GM23248 (cell line): ENCODE measurements at regions not wholly inside any gene's neighbourhood (a gene's known extent, or its start where the extent isn't known, plus 50 kb on each side); places are given as distances from the start of the nearest gene placed in this dataset.

Experiments used
- EZH2 ChIP-seq: fragments of 200-600 bp; sonication (generic); IDR thresholded peaks from 2 replicates; pipeline ENCODE4 v1.6.1; 2018; ENCODE audit warnings: antibody characterized with exemption, mild to moderate bottlenecking; ENCODE audit not compliant: insufficient read depth, poor library complexity, severe bottlenecking
- EZH2phosphoT487 ChIP-seq: fragments of 200-600 bp; sonication (generic); IDR thresholded peaks from 2 replicates; pipeline ENCODE4 v1.6.1; 2018; ENCODE audit warnings: antibody characterized with exemption, moderate library complexity, mild to moderate bottlenecking, low read depth; ENCODE audit not compliant: insufficient read depth

DNA sequence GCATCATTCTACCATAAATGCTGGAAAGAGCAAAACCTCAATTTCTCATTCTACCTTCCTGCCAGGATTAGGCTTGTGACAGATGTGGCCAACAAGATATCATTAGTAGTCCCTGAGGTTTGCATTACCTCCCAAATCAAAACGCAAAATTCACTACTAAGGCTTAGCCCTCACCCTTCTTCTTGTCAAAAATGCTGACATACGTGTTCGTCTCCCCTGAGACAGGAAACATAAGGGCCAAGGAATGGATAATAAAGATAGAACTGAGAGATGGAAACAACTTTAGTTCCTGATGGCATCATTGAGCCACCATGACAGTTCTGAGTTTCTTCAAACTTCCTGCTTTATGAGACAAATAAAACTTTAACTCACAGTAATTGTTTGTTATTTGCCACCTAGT lies 642.1 kb downstream of the NOVA1 start:
- TF ChIP-seq EZH2 (no peak), EZH2phosphoT487 (no peak)
